ENCODE measurements at regions not wholly inside any gene's neighbourhood (a gene's known extent, or its start where the extent isn't known, plus 50 kb on each side); places are given as distances from the start of the nearest gene placed in this dataset.

GRCh38 chr6:143621876-143622605 lies 55.7 kb upstream of the PHACTR2 start:
- TF ChIP-seq CTCF (IDR thresholded peaks at IDR 0.05; ENCODE audit: insufficient read depth, low read length, poor library complexity, severe bottlenecking) (no peak), EZH2phosphoT487 (conservative IDR thresholded peaks at IDR 0.05; ENCODE audit: low read length) (no peak)

GRCh38 chr6:143621159-143621873 lies 56.4 kb upstream of the PHACTR2 start:
- no peak overlapping the region for H3K27ac ChIP-seq (ENCODE audit: low read depth, low read length)

More at GRCh38 chr6:143621876-143622605, 55.7 kb upstream of the PHACTR2 start:
- no peaks in the 10 kb centered on the region for H3K27me3 ChIP-seq (ENCODE audit: low read length)
- no peaks in the 10 kb centered on the region for H3K79me2 ChIP-seq (ENCODE audit: insufficient read depth, low read length)
- H3K4me2 ChIP-seq (ENCODE audit: low read depth, low read length, poor library complexity, severe bottlenecking) = no peak overlapping the region
- H2AFZ ChIP-seq (ENCODE audit: low read depth, low read length, severe bottlenecking) = no peak overlapping the region
- no peaks in the 10 kb centered on the region for H3K9me2 ChIP-seq (replicated peaks; ENCODE audit: insufficient read depth, low read length)
- H3K9ac ChIP-seq (ENCODE audit: low read length) = no peak overlapping the region
- no peaks in the 10 kb centered on the region for H3K9me3 ChIP-seq (ENCODE audit: insufficient read depth, low read length)
- H4K20me1 ChIP-seq (ENCODE audit: low read depth, low read length) = no peaks in the 10 kb centered on the region
- H3K4me3 ChIP-seq (ENCODE audit: insufficient read depth, low read length, poor library complexity, severe bottlenecking) = no peak overlapping the region
- H3K36me3 ChIP-seq (ENCODE audit: low read length) = no peaks in the 10 kb centered on the region
- H3K27ac ChIP-seq (ENCODE audit: low read depth, low read length) = no peak overlapping the region
- no peaks in the 10 kb centered on the region for H3F3A ChIP-seq (ENCODE audit: insufficient read depth)

GRCh38 chr6:143620447-143620846 lies 57.3 kb upstream of the PHACTR2 start:
- no peak overlapping the region for H2AFZ ChIP-seq (ENCODE audit: low read depth, low read length, severe bottlenecking)
- no peaks in the 10 kb centered on the region for H3K79me2 ChIP-seq (ENCODE audit: insufficient read depth, low read length)
- no peak overlapping the region for H3K4me3 ChIP-seq (ENCODE audit: insufficient read depth, low read length, poor library complexity, severe bottlenecking)
- no peaks in the 10 kb centered on the region for H4K20me1 ChIP-seq (ENCODE audit: low read depth, low read length)
- no peak overlapping the region for H3K9ac ChIP-seq (ENCODE audit: low read length)
- no peak overlapping the region for H3K4me2 ChIP-seq (ENCODE audit: low read depth, low read length, poor library complexity, severe bottlenecking)
- H3K9me3 ChIP-seq (ENCODE audit: insufficient read depth, low read length) = no peaks in the 10 kb centered on the region
- no peaks in the 10 kb centered on the region for H3K36me3 ChIP-seq (ENCODE audit: low read length)
- H3K9me2 ChIP-seq (replicated peaks; ENCODE audit: insufficient read depth, low read length) = no peaks in the 10 kb centered on the region
- H3K27ac ChIP-seq (ENCODE audit: low read depth, low read length) = no peak overlapping the region
- H3F3A ChIP-seq (ENCODE audit: insufficient read depth) = no peaks in the 10 kb centered on the region
- H3K27me3 ChIP-seq (ENCODE audit: low read length) = no peaks in the 10 kb centered on the region
- no peak for TF ChIP-seq CTCF (IDR thresholded peaks at IDR 0.05; ENCODE audit: insufficient read depth, low read length, poor library complexity, severe bottlenecking)
- TF ChIP-seq EZH2phosphoT487 (conservative IDR thresholded peaks at IDR 0.05; ENCODE audit: low read length) = no peak

More at GRCh38 chr6:143621159-143621873, 56.4 kb upstream of the PHACTR2 start:
- Histone ChIP-seq H4K20me1 (ENCODE audit: low read depth, low read length) (no peaks in the 10 kb centered on the region), H3K4me2 (ENCODE audit: low read depth, low read length, poor library complexity, severe bottlenecking) (no peak overlapping the region), H3K4me3 (ENCODE audit: insufficient read depth, low read length, poor library complexity, severe bottlenecking) (no peak overlapping the region), H3K9ac (ENCODE audit: low read length) (no peak overlapping the region), H3F3A (ENCODE audit: insufficient read depth) (no peaks in the 10 kb centered on the region), H3K79me2 (ENCODE audit: insufficient read depth, low read length) (no peaks in the 10 kb centered on the region), H3K27me3 (ENCODE audit: low read length) (no peaks in the 10 kb centered on the region), H2AFZ (ENCODE audit: low read depth, low read length, severe bottlenecking) (no peak overlapping the region), H3K9me3 (ENCODE audit: insufficient read depth, low read length) (no peaks in the 10 kb centered on the region), H3K36me3 (ENCODE audit: low read length) (no peaks in the 10 kb centered on the region), H3K9me2 (replicated peaks; ENCODE audit: insufficient read depth, low read length) (no peaks in the 10 kb centered on the region)
- no peak for TF ChIP-seq CTCF (IDR thresholded peaks at IDR 0.05; ENCODE audit: insufficient read depth, low read length, poor library complexity, severe bottlenecking)
- TF ChIP-seq EZH2phosphoT487 (conservative IDR thresholded peaks at IDR 0.05; ENCODE audit: low read length) = no peak
